Psoas muscle (tissue), 7 donors: ENCODE measurements at regions not wholly inside any gene's neighbourhood (a gene's known extent, or its start where the extent isn't known, plus 50 kb on each side); places are given as distances from the start of the nearest gene placed in this dataset.

Experiments
- ATAC-seq, 4 donors: fragments of 200-7000 bp; cut with Tn5 transposase; one replicate each; pipeline ENCODE4 v1.9.1; 2020; ENCODE audit warnings: moderate library complexity in 3 of 4, mild to moderate bottlenecking in 2 of 4
- DNase-seq, 2 donors: peaks; one replicate each; pipeline ENCODE4 v3.0.0-alpha.2; 2020
- H3K27ac ChIP-seq: fragments of 200-600 bp; one replicate; pipeline ENCODE4 v1.8.0; 2022
- H3K27me3 ChIP-seq, 3 donors: fragments of 200-600 bp in 1 of 3; one replicate each; pipeline versions ENCODE4 v1.6.1 to v1.8.0; 2013 to 2022; ENCODE audit warnings: low read length in 2 of 3, mild to moderate bottlenecking in 2 of 3, moderate library complexity in 1 of 3; ENCODE audit not compliant: insufficient read depth in 3 of 3
- H3K36me3 ChIP-seq, 2 donors: fragments of 200-600 bp in 1 of 2; one replicate each; pipeline versions ENCODE4 v1.6.1 to v1.8.0; 2013 to 2022; ENCODE audit warnings: low read depth in 1 of 2, mild to moderate bottlenecking in 1 of 2, moderate library complexity in 1 of 2; ENCODE audit not compliant: insufficient read depth in 1 of 2
- H3K4me1 ChIP-seq: fragments of 200-600 bp; one replicate; pipeline ENCODE4 v1.8.0; 2022
- H3K4me3 ChIP-seq: fragments of 200-600 bp; one replicate; pipeline ENCODE4 v1.8.0; 2022; ENCODE audit warnings: mild to moderate bottlenecking
- H3K9me3 ChIP-seq: fragments of 200-600 bp; one replicate; pipeline ENCODE4 v1.8.0; 2022
- CTCF ChIP-seq: fragments of 200-600 bp; IDR thresholded peaks from one replicate; pipeline ENCODE4 v1.8.0; 2022; ENCODE audit warnings: antibody characterized with exemption
- WGBS, 3 donors: extraction: QIAGEN DNeasy Blood & Tissue Kit; methylation state at CpG; one replicate each; pipeline versions ENCODE4 v1.1.6 to v1.1.7; 2013; 5-methylcytosine and 5-hydroxymethylcytosine counted together
- intact Hi-C, 2 donors: fragments of 100-400 bp; cut with DNase I; formaldehyde crosslinking; loops; one replicate each; pipeline versions ENCODE4 v1.11.0 to v1.14.2; 2022
- donor health status: healthy with polysubstance abuse.
- donor health status: DM: no; HTN: no; CAD: no; lungs with moderate emphysema.
- donor health status: Bipolar disorder and iron deficiency.
- donor health status: healthy.
- donor health status: DM: yes; HTN: yes; CAD: no.
- donor health status: DM: no; HTN: no; CAD: no.
- donor health status: DM: yes; HTN: yes; CAD: no.

GRCh38 chr6:21414065-21414464 is 179.5 kb upstream of the SOX4 start:
- 56 to 60% (median 57%) methylated on average over 5 of the region's 5 CpGs for WGBS, 3 donors
- ATAC-seq = no peak

GRCh38 chr6:21420146-21420878 is 173.2 kb upstream of the SOX4 start:
- Histone ChIP-seq H3K4me3 (no peak overlapping the region), H3K36me3 (no peaks in the 10 kb centered on the region), H3K4me1 (no peaks in the 10 kb centered on the region), H3K9me3 (no peaks in the 10 kb centered on the region), H3K27me3 (no peaks in the 10 kb centered on the region), H3K27ac (no peak overlapping the region)
- TF ChIP-seq CTCF = no peak
- DNase-seq = no peak
- 65 to 75% (median 70%) methylated on average over 3 of the region's 3 CpGs for WGBS, 3 donors
- intact Hi-C loops = no loop called here
- no peak for ATAC-seq

More at GRCh38 chr6:21414065-21414464, 179.5 kb upstream of the SOX4 start:
- no peak for TF ChIP-seq CTCF
- Histone ChIP-seq H3K27me3 (no peaks in the 10 kb centered on the region), H3K9me3 (no peaks in the 10 kb centered on the region), H3K4me1 (no peaks in the 10 kb centered on the region), H3K36me3 (no peaks in the 10 kb centered on the region), H3K27ac (no peak overlapping the region), H3K4me3 (no peak overlapping the region)
- intact Hi-C loops = no loop called here
- no peak for DNase-seq

GRCh38 chr6:21420926-21421325 is 172.6 kb upstream of the SOX4 start:
- intact Hi-C loops = no loop called here

GRCh38 chr6:21423106-21423854 is 170.3 kb upstream of the SOX4 start:
- no peak for DNase-seq
- no peaks in the 10 kb centered on the region for H3K9me3 ChIP-seq
- ATAC-seq = no peak

More at GRCh38 chr6:21420926-21421325, 172.6 kb upstream of the SOX4 start:
- H3K36me3 ChIP-seq = no peaks in the 10 kb centered on the region
- no peaks in the 10 kb centered on the region for H3K4me1 ChIP-seq
- H3K4me3 ChIP-seq = no peak overlapping the region
- H3K27ac ChIP-seq = no peak overlapping the region
- TF ChIP-seq CTCF = no peak
- WGBS, 3 donors = 85 to 88% (median 87%) methylated on average over 6 of the region's 6 CpGs
- DNase-seq (no peak), ATAC-seq (no peak)
- H3K9me3 ChIP-seq = no peaks in the 10 kb centered on the region
- H3K27me3 ChIP-seq = no peaks in the 10 kb centered on the region

More at GRCh38 chr6:21423106-21423854, 170.3 kb upstream of the SOX4 start:
- Histone ChIP-seq H3K36me3 (no peaks in the 10 kb centered on the region), H3K27ac (no peak overlapping the region), H3K4me1 (no peaks in the 10 kb centered on the region), H3K4me3 (no peak overlapping the region), H3K27me3 (no peaks in the 10 kb centered on the region)
- 83 to 93% (median 86%) methylated on average over 21 of the region's 21 CpGs for WGBS, 3 donors
- TF ChIP-seq CTCF = no peak
- intact Hi-C loops = no loop called here
